Thoracic aorta (tissue), 2 donors: ENCODE measurements at regions not wholly inside any gene's neighbourhood (a gene's known extent, or its start where the extent isn't known, plus 50 kb on each side); places are given as distances from the start of the nearest gene placed in this dataset.

Experiments used
- ATAC-seq: fragments of 150-250 bp; one replicate; pipeline ENCODE4 v1.8.0; 2017; ENCODE audit warnings: low read depth; ENCODE audit not compliant: insufficient number of reproducible peaks, low FRiP score
- DNase-seq: peaks from one replicate; pipeline ENCODE4 v3.0.0-alpha.2; 2020; ENCODE audit warnings: low spot score
- H3K27ac ChIP-seq, 2 donors: fragments of 200-600 bp; sonication (generic); 1 replicate in 1 of 2; 2 replicates in 1 of 2; pipeline ENCODE4 v1.5.1; 2016; ENCODE audit warnings: mild to moderate bottlenecking in 2 of 2, moderate library complexity in 2 of 2
- H3K27me3 ChIP-seq: fragments of 200-600 bp; sonication (generic); replicated peaks from 2 replicates; pipeline ENCODE4 v1.6.0; 2016; ENCODE audit warnings: mild to moderate bottlenecking; ENCODE audit not compliant: insufficient read depth
- H3K36me3 ChIP-seq: fragments of 200-600 bp; sonication (generic); one replicate; pipeline ENCODE4 v1.5.1; 2016
- H3K4me1 ChIP-seq, 2 donors: fragments of 200-600 bp; sonication (generic); 1 replicate in 1 of 2; 2 replicates in 1 of 2; pipeline versions ENCODE4 v1.5.1 to v1.6.0; 2016; ENCODE audit warnings: low read depth in 2 of 2, mild to moderate bottlenecking in 1 of 2; ENCODE audit not compliant: control insufficient read depth in 1 of 2
- H3K4me3 ChIP-seq: fragments of 200-600 bp; sonication (generic); 2 replicates; pipeline ENCODE4 v1.5.1; 2016; ENCODE audit warnings: mild to moderate bottlenecking
- H3K9me3 ChIP-seq: fragments of 200-600 bp; sonication (generic); 2 replicates; pipeline ENCODE4 v1.5.1; 2016
- TF ChIP-seq, protein P1 (sequence below): fragments of 200-600 bp; sonication (generic); IDR thresholded peaks from one replicate; pipeline ENCODE4 v1.5.1; 2019; ENCODE audit warnings: antibody characterized with exemption

DNA sequence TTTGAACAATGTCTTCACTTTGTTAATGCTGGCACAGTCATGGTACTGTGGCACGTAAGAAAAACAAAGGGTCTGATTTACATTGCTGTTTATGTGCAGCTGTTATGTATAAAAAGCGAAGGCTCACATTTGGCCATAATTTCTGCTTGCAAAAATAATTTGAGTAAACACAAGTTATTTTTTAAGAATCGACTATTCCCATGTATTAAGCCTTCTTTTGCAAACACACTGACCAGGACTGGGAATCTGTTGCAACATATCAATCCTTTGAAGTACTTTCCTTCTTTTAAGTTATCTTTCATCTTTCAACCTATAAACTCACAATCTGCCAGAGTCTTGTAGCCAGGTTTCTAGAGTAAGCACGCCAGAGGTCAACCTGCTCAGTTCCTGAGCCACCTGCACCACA is 145.4 kb upstream of the BMP4 start:
- Histone ChIP-seq H3K27me3 (no peaks in the 10 kb centered on the region), H3K4me1 (peaks cover 0 to 13% of the 10 kb centered on the region in 2 donors), H3K9me3 (no peaks in the 10 kb centered on the region), H3K4me3 (no peak overlapping the region), H3K36me3 (no peaks in the 10 kb centered on the region), H3K27ac (no peak overlapping the region)
- no peak for DNase-seq
- no peak for ATAC-seq
- TF ChIP-seq, protein P1, sequence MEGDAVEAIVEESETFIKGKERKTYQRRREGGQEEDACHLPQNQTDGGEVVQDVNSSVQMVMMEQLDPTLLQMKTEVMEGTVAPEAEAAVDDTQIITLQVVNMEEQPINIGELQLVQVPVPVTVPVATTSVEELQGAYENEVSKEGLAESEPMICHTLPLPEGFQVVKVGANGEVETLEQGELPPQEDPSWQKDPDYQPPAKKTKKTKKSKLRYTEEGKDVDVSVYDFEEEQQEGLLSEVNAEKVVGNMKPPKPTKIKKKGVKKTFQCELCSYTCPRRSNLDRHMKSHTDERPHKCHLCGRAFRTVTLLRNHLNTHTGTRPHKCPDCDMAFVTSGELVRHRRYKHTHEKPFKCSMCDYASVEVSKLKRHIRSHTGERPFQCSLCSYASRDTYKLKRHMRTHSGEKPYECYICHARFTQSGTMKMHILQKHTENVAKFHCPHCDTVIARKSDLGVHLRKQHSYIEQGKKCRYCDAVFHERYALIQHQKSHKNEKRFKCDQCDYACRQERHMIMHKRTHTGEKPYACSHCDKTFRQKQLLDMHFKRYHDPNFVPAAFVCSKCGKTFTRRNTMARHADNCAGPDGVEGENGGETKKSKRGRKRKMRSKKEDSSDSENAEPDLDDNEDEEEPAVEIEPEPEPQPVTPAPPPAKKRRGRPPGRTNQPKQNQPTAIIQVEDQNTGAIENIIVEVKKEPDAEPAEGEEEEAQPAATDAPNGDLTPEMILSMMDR, result no peak

DNA sequence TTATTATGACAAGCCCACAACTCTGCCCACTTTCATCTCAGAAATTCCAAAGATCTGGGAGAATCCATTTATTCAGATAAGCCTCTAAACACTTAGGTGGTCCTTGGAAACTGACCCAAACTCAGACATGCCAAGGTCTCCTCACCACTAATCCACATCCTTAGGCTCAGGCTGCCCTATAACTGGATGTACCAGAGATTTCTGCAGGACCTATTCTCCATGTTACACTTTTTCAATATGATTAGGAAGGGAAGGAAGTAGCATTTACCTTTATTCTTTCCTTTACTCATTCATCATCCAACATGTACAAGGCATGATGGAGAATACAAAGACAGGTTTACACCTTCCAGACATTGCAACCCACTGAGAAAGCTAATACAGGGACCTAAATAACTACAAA is 145.9 kb upstream of the BMP4 start:
- ATAC-seq, result no peak
- Histone ChIP-seq H3K4me1 (peaks cover 4 to 18% of the 10 kb centered on the region in 2 donors), H3K4me3 (no peak overlapping the region), H3K27me3 (no peaks in the 10 kb centered on the region), H3K27ac (no peak overlapping the region), H3K36me3 (no peaks in the 10 kb centered on the region), H3K9me3 (no peaks in the 10 kb centered on the region)
- TF ChIP-seq, protein P1, result no peak
- DNase-seq, result no peak

DNA sequence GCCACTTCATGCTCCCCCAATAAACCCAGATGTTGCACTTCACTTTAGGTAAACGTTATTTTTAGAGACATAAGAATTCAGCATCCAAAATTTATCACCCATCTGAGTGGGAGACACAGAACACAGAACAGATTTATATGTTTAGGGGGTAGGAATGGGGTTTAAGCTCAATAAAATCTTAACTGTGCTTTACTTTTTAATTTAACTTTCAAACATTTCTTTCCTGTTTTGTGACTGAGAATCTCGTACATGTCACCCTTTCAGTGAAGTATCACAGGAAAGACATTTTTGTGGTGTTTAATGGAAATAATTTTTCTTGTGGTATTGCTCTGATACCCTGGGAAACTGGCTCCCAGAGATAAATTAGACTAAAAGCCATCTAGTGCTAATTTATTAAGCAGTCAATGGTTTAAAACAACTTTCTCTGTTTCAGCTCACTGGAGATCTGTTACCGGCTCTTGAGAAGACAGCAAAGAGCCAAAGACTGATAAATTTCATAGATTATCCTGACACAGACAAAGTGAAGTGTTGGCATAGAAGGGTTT is 148.0 kb upstream of the BMP4 start:
- peaks cover 15 to 34% of the 10 kb centered on the region in 2 donors for H3K4me1 ChIP-seq
- TF ChIP-seq, protein P1, result no peak
- no peaks in the 10 kb centered on the region for H3K36me3 ChIP-seq
- no peak overlapping the region for H3K4me3 ChIP-seq
- DNase-seq (no peak), ATAC-seq (no peak)
- no peaks in the 10 kb centered on the region for H3K9me3 ChIP-seq
- no peaks in the 10 kb centered on the region for H3K27me3 ChIP-seq
- H3K27ac ChIP-seq, result no peak overlapping the region

DNA sequence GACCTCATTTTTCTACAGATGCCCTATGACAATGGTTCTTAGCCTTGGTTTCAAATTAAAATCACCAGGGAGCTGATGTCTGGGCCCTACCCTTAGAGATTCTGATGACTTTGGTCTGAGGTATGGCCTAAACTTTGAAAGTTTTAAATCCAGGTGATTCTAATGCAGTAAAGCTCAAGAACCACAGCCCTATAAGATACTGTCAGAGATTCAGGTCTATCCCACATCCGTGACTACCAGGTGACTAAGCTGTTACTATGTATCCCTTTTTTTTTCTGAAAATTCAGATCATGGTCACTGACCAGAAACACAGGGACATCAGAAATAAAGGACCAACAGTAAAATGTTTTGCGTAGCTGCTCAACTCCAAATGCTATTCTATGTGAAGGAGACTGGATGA is 148.8 kb upstream of the BMP4 start:
- H3K27ac ChIP-seq, result no peak overlapping the region
- no peak for ATAC-seq
- no peak for DNase-seq
- H3K4me1 ChIP-seq, result peaks cover 15 to 34% of the 10 kb centered on the region in 2 donors
- no peak overlapping the region for H3K4me3 ChIP-seq
- H3K36me3 ChIP-seq, result no peaks in the 10 kb centered on the region
- H3K9me3 ChIP-seq, result no peaks in the 10 kb centered on the region
- TF ChIP-seq, protein P1, result no peak
- no peaks in the 10 kb centered on the region for H3K27me3 ChIP-seq

DNA sequence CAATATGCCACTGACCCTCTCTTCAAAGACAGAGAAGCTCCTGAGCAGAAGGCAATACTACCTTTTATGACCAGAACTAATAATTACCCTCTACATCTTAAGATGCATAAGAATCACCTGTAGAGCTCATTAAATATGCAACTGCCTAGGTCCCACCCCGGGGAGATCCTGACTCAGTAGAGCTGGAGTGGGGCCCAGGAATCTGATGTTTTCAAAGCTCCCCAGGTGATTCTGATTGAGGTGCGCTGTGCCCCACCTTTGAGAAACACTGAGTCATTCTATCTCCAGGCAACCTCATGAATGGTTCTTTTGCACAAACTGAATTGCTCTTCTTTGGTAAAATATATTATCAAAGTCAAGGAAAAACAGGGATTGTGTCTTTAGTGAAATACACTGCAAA is 149.3 kb upstream of the BMP4 start:
- Histone ChIP-seq H3K9me3 (no peaks in the 10 kb centered on the region), H3K4me3 (no peak overlapping the region), H3K27ac (no peak overlapping the region), H3K27me3 (no peaks in the 10 kb centered on the region), H3K4me1 (peaks cover 15 to 34% of the 10 kb centered on the region in 2 donors), H3K36me3 (no peaks in the 10 kb centered on the region)
- TF ChIP-seq, protein P1, result no peak
- ATAC-seq (no peak), DNase-seq (no peak)
